Tibial nerve (tissue), 3 donors: ENCODE measurements at regions not wholly inside any gene's neighbourhood (a gene's known extent, or its start where the extent isn't known, plus 50 kb on each side); places are given as distances from the start of the nearest gene placed in this dataset.

Experiments used
- EP300 ChIP-seq, 2 donors: sonication (generic); formaldehyde crosslinking; IDR thresholded peaks; one replicate each; pipeline ENCODE4 v1.6.1; 2017; ENCODE audit warnings: antibody characterized with exemption in 2 of 2, mild to moderate bottlenecking in 1 of 2
- POLR2A ChIP-seq, 2 donors: fragments of 450-650 bp; IDR thresholded peaks; one replicate each; pipeline ENCODE4 v1.6.1; 2017; ENCODE audit warnings: antibody characterized with exemption in 2 of 2, mild to moderate bottlenecking in 2 of 2, moderate library complexity in 2 of 2

GRCh38 chr13:78319101-78319627 is 284.2 kb downstream of the POU4F1 start:
- TF ChIP-seq POLR2A (IDR thresholded peaks at IDR 0.05), result no peak
- no peak for TF ChIP-seq EP300 (IDR thresholded peaks at IDR 0.05)
